ENCODE measurements at regions not wholly inside any gene's neighbourhood (a gene's known extent, or its start where the extent isn't known, plus 50 kb on each side); places are given as distances from the start of the nearest gene placed in this dataset.

DNA sequence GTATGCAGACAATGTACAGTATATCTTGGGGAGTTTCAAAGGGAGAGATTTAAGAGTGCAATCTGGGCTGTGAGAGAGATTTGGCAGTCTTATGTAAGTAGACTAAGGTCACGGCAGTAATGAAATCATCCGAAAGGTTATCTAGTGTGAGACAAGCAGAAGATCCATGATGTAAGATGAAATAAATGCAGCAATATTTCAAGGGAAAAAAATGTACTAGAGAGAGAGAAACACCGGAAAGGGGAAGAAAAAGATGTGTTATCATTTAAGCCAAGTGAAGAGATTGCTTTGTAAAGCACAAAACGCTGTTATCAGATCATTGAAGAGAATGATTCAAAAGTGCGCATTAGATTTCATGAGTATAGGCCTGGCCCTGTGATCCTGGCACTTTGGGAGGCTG is 88.4 kb upstream of the GUCY1A1 start:
- no peak for TF ChIP-seq CTCF (conservative IDR thresholded peaks at IDR 0.05)
- TF ChIP-seq ZFX (IDR thresholded peaks at IDR 0.05), result no peak

All from C4-2B (cell line).